Glutamatergic neuron (in vitro differentiated cells): ENCODE measurements at regions not wholly inside any gene's neighbourhood (a gene's known extent, or its start where the extent isn't known, plus 50 kb on each side); places are given as distances from the start of the nearest gene placed in this dataset.

Experiments used
- DNase-seq: peaks from one replicate; pipeline ENCODE4 v3.0.0; 2022
- H3K27ac Mint-ChIP-seq: one replicate; pipeline ENCODE4 v1.8.0; 2020; ENCODE audit warnings: mild to moderate bottlenecking, mixed read lengths, inconsistent platforms; ENCODE audit not compliant: unreplicated experiment
- H3K27me3 Mint-ChIP-seq: one replicate; pipeline ENCODE4 v1.8.0; 2020; ENCODE audit warnings: mild to moderate bottlenecking, moderate library complexity, mixed read lengths, inconsistent platforms; ENCODE audit not compliant: unreplicated experiment
- H3K36me3 Mint-ChIP-seq: one replicate; pipeline ENCODE4 v1.8.0; 2020; ENCODE audit warnings: mild to moderate bottlenecking, mixed read lengths, inconsistent platforms; ENCODE audit not compliant: unreplicated experiment
- H3K4me1 Mint-ChIP-seq: one replicate; pipeline ENCODE4 v1.8.0; 2020; ENCODE audit warnings: mild to moderate bottlenecking, low read depth, mixed read lengths, inconsistent platforms; ENCODE audit not compliant: unreplicated experiment
- H3K4me3 Mint-ChIP-seq: one replicate; pipeline ENCODE4 v1.8.0; 2020; ENCODE audit warnings: mild to moderate bottlenecking, mixed read lengths, inconsistent platforms; ENCODE audit not compliant: unreplicated experiment
- H3K9me3 Mint-ChIP-seq: one replicate; pipeline ENCODE4 v1.8.0; 2020; ENCODE audit warnings: mild to moderate bottlenecking, moderate library complexity, mixed read lengths, inconsistent platforms; ENCODE audit not compliant: unreplicated experiment
- CTCF ChIP-seq: fragments of 200-600 bp; sonication (generic); IDR thresholded peaks from one replicate; pipeline ENCODE4 v1.5.0; 2021; ENCODE audit not compliant: partially characterized antibody, unreplicated experiment

- H3K4me3 Mint-ChIP-seq: no peak overlapping the region
- H3K4me1 Mint-ChIP-seq: no peaks in the 10 kb centered on the region
- no peak for DNase-seq
- H3K27me3 Mint-ChIP-seq: no peaks in the 10 kb centered on the region
- H3K36me3 Mint-ChIP-seq: no peaks in the 10 kb centered on the region
- H3K27ac Mint-ChIP-seq: no peak overlapping the region
- H3K9me3 Mint-ChIP-seq: no peaks in the 10 kb centered on the region
- no peak for TF ChIP-seq CTCF
Measured at GRCh38 chr4:177671387-177671786, 229.2 kb upstream of the AGA start.

GRCh38 chr4:177671845-177672244, 229.6 kb upstream of the AGA start:
- TF ChIP-seq CTCF: no peak
- Mint-ChIP-seq H3K27ac (no peak overlapping the region), H3K9me3 (no peaks in the 10 kb centered on the region), H3K4me3 (no peak overlapping the region), H3K27me3 (no peaks in the 10 kb centered on the region), H3K4me1 (no peaks in the 10 kb centered on the region), H3K36me3 (no peaks in the 10 kb centered on the region)
- no peak for DNase-seq

GRCh38 chr4:177673985-177674489, 231.8 kb upstream of the AGA start:
- Mint-ChIP-seq H3K27me3 (no peaks in the 10 kb centered on the region), H3K4me1 (no peaks in the 10 kb centered on the region), H3K36me3 (no peaks in the 10 kb centered on the region), H3K27ac (no peak overlapping the region), H3K4me3 (no peak overlapping the region), H3K9me3 (no peaks in the 10 kb centered on the region)
- no peak for TF ChIP-seq CTCF
- no peak for DNase-seq

GRCh38 chr4:177680308-177680707, 238.1 kb upstream of the AGA start:
- H3K36me3 Mint-ChIP-seq: no peaks in the 10 kb centered on the region
- no peaks in the 10 kb centered on the region for H3K27me3 Mint-ChIP-seq
- no peak for TF ChIP-seq CTCF
- no peaks in the 10 kb centered on the region for H3K4me1 Mint-ChIP-seq
- H3K9me3 Mint-ChIP-seq: no peaks in the 10 kb centered on the region
- no peak overlapping the region for H3K4me3 Mint-ChIP-seq
- no peak overlapping the region for H3K27ac Mint-ChIP-seq
- DNase-seq: no peak

- no peaks in the 10 kb centered on the region for H3K4me1 Mint-ChIP-seq
- no peak overlapping the region for H3K27ac Mint-ChIP-seq
Measured at GRCh38 chr4:177681902-177682301, 239.7 kb upstream of the AGA start.

More at GRCh38 chr4:177681902-177682301, 239.7 kb upstream of the AGA start:
- no peaks in the 10 kb centered on the region for H3K36me3 Mint-ChIP-seq
- H3K27me3 Mint-ChIP-seq: no peaks in the 10 kb centered on the region
- no peak for DNase-seq
- H3K9me3 Mint-ChIP-seq: no peaks in the 10 kb centered on the region
- no peak for TF ChIP-seq CTCF
- no peak overlapping the region for H3K4me3 Mint-ChIP-seq
